ENCODE measurements at regions not wholly inside any gene's neighbourhood (a gene's known extent, or its start where the extent isn't known, plus 50 kb on each side); places are given as distances from the start of the nearest gene placed in this dataset.

- DNase-seq (no peak), ATAC-seq (no peak)
- H3K4me3 ChIP-seq, result no peak overlapping the region
- TF ChIP-seq CTCF (IDR thresholded peaks at IDR 0.05), result no peak
- no peaks in the 10 kb centered on the region for H3K4me1 ChIP-seq (ENCODE audit: low read depth)
- no peaks in the 10 kb centered on the region for H3K9me3 ChIP-seq
- no peaks in the 10 kb centered on the region for H3K36me3 ChIP-seq (ENCODE audit: low read depth)
- intact Hi-C loops (cut with DNase I, micrococcal nuclease), result no loop called here
These were observed 113.3 kb upstream of the CXCL12 start for GRCh38 chr10:44498222-44498621.

GRCh38 chr10:44500451-44500850 lies 115.6 kb upstream of the CXCL12 start:
- Histone ChIP-seq H3K9me3 (no peaks in the 10 kb centered on the region), H3K4me1 (ENCODE audit: low read depth) (no peaks in the 10 kb centered on the region), H3K36me3 (ENCODE audit: low read depth) (no peaks in the 10 kb centered on the region), H3K4me3 (no peak overlapping the region)
- ATAC-seq, result no peak
- intact Hi-C loops (cut with DNase I, micrococcal nuclease), result no loop called here
- TF ChIP-seq CTCF (IDR thresholded peaks at IDR 0.05), result no peak
- no peak for DNase-seq

- TF ChIP-seq CTCF (IDR thresholded peaks at IDR 0.05), result no peak
- no peaks in the 10 kb centered on the region for H3K4me1 ChIP-seq (ENCODE audit: low read depth)
- intact Hi-C loops (cut with DNase I, micrococcal nuclease), result no loop called here
- H3K9me3 ChIP-seq, result no peaks in the 10 kb centered on the region
- H3K36me3 ChIP-seq (ENCODE audit: low read depth), result no peaks in the 10 kb centered on the region
- no peak for ATAC-seq
- DNase-seq, result no peak
- H3K4me3 ChIP-seq, result no peak overlapping the region
These were observed 121.5 kb upstream of the CXCL12 start for GRCh38 chr10:44506386-44506785.

- ATAC-seq (no peak), DNase-seq (no peak)
- Histone ChIP-seq H3K36me3 (ENCODE audit: low read depth) (no peaks in the 10 kb centered on the region), H3K4me3 (no peak overlapping the region), H3K9me3 (no peaks in the 10 kb centered on the region), H3K4me1 (ENCODE audit: low read depth) (no peaks in the 10 kb centered on the region)
- intact Hi-C loops (cut with DNase I, micrococcal nuclease), result no loop called here
- TF ChIP-seq CTCF (IDR thresholded peaks at IDR 0.05), result no peak
These were observed 125.7 kb upstream of the CXCL12 start for GRCh38 chr10:44510379-44511115.

GRCh38 chr10:44511166-44511565 lies 126.3 kb upstream of the CXCL12 start:
- TF ChIP-seq CTCF (IDR thresholded peaks at IDR 0.05), result no peak
- no peak overlapping the region for H3K4me3 ChIP-seq
- no peaks in the 10 kb centered on the region for H3K9me3 ChIP-seq
- intact Hi-C loops (cut with DNase I, micrococcal nuclease), result no loop called here
- no peak for ATAC-seq
- no peak for DNase-seq
- no peaks in the 10 kb centered on the region for H3K4me1 ChIP-seq (ENCODE audit: low read depth)
- H3K36me3 ChIP-seq (ENCODE audit: low read depth), result no peaks in the 10 kb centered on the region

- no peak for ATAC-seq
These were observed 126.7 kb upstream of the CXCL12 start for GRCh38 chr10:44511601-44512000.

More at GRCh38 chr10:44511601-44512000, 126.7 kb upstream of the CXCL12 start:
- Histone ChIP-seq H3K9me3 (no peaks in the 10 kb centered on the region), H3K36me3 (ENCODE audit: low read depth) (no peaks in the 10 kb centered on the region), H3K4me3 (no peak overlapping the region), H3K4me1 (ENCODE audit: low read depth) (no peaks in the 10 kb centered on the region)
- DNase-seq, result no peak
- no peak for TF ChIP-seq CTCF (IDR thresholded peaks at IDR 0.05)
- intact Hi-C loops (cut with DNase I, micrococcal nuclease), result no loop called here

Measured in mucosa of descending colon (tissue), 3 donors.